Gastrocnemius medialis (tissue), 4 donors: ENCODE measurements at regions not wholly inside any gene's neighbourhood (a gene's known extent, or its start where the extent isn't known, plus 50 kb on each side); places are given as distances from the start of the nearest gene placed in this dataset.

Experiments used
- ATAC-seq, 2 donors: fragments of 150-250 bp; one replicate each; pipeline ENCODE4 v1.9.1; 2016
- DNase-seq, 2 donors: peaks; one replicate each; pipeline ENCODE4 v3.0.0-alpha.2; 2019
- H3K27ac ChIP-seq, 4 donors: fragments of 200-600 bp; sonication (generic); 1 replicate in 1 of 4; 2 replicates in 3 of 4; pipeline ENCODE4 v1.5.1; 2016 to 2018; ENCODE audit warnings: mild to moderate bottlenecking in 2 of 4, moderate library complexity in 1 of 4
- H3K27me3 ChIP-seq, 3 donors: fragments of 200-600 bp; sonication (generic) in 2 of 3; 1 replicate in 1 of 3; 2 replicates in 2 of 3; pipeline versions ENCODE4 v1.5.1 to v1.6.0; 2016 to 2019; ENCODE audit warnings: mild to moderate bottlenecking in 1 of 3, moderate library complexity in 1 of 3
- H3K36me3 ChIP-seq, 2 donors: fragments of 200-600 bp; sonication (generic) in 1 of 2; one replicate each; pipeline ENCODE4 v1.5.1; 2017 to 2018
- H3K4me1 ChIP-seq, 2 donors: fragments of 200-600 bp; sonication (generic) in 1 of 2; one replicate each; pipeline ENCODE4 v1.5.1; 2016 to 2017; ENCODE audit warnings: mild to moderate bottlenecking in 2 of 2
- H3K4me3 ChIP-seq, 4 donors: fragments of 200-600 bp; sonication (generic) in 3 of 4; 1 replicate in 1 of 4; 2 replicates in 3 of 4; pipeline ENCODE4 v1.5.1; 2016 to 2019; ENCODE audit warnings: mild to moderate bottlenecking in 2 of 4
- H3K9me3 ChIP-seq, 3 donors: fragments of 200-600 bp; sonication (generic) in 2 of 3; 1 replicate in 1 of 3; 2 replicates in 2 of 3; pipeline ENCODE4 v1.5.1; 2016 to 2019
- CTCF ChIP-seq, 5 experiments: fragments of 450-650 bp in 3 of 5; fragments of 200-600 bp in 2 of 5; sonication (generic) in 2 of 5; IDR thresholded peaks in 4 of 5; conservative IDR thresholded peaks in 1 of 5; 1 replicate in 4 of 5; 2 replicates in 1 of 5; pipeline ENCODE4 v1.5.1; 2016 to 2019; ENCODE audit warnings: antibody characterized with exemption in 5 of 5, mild to moderate bottlenecking in 3 of 5, moderate library complexity in 3 of 5
- POLR2A ChIP-seq, 2 donors: fragments of 450-650 bp; IDR thresholded peaks; one replicate each; pipeline ENCODE4 v1.6.1; 2017; ENCODE audit warnings: antibody characterized with exemption in 2 of 2, mild to moderate bottlenecking in 2 of 2, moderate library complexity in 2 of 2
- in situ Hi-C, 4 donors: fragments of 200-750 bp; cut with MboI; loops; one replicate each; pipeline versions ENCODE4 v1.15.0 to v1.8.0; 2017; ENCODE audit warnings: low sequenced_read_pairs in 4 of 4
- intact Hi-C: fragments of 100-400 bp; cut with DNase I; formaldehyde crosslinking; loops from one replicate; pipeline ENCODE4 v1.15.1; 2023; ENCODE audit warnings: low total_unique reads

GRCh38 chr6:15961635-15962448 lies 167.0 kb upstream of the MYLIP start:
- no peak for TF ChIP-seq CTCF (IDR thresholded peaks at IDR 0.05 in 4 of 5, conservative IDR thresholded peaks at IDR 0.05 in 1 of 5)
- no peak for TF ChIP-seq POLR2A (IDR thresholded peaks at IDR 0.05)
- in situ Hi-C loops (no loop called here), intact Hi-C loops (no loop called here)
- Histone ChIP-seq H3K36me3 (no peaks in the 10 kb centered on the region), H3K4me3 (no peak overlapping the region), H3K27ac (no peak overlapping the region), H3K27me3 (no peaks in the 10 kb centered on the region), H3K4me1 (no peaks in the 10 kb centered on the region), H3K9me3 (no peaks in the 10 kb centered on the region)
- DNase-seq (no peak), ATAC-seq (no peak)

GRCh38 chr6:15960740-15961634 lies 167.9 kb upstream of the MYLIP start:
- intact Hi-C loops (no loop called here), in situ Hi-C loops (no loop called here)
- ATAC-seq (no peak), DNase-seq (no peak)
- no peaks in the 10 kb centered on the region for H3K36me3 ChIP-seq
- TF ChIP-seq POLR2A (IDR thresholded peaks at IDR 0.05) (no peak), CTCF (IDR thresholded peaks at IDR 0.05 in 4 of 5, conservative IDR thresholded peaks at IDR 0.05 in 1 of 5) (no peak)
- no peaks in the 10 kb centered on the region for H3K9me3 ChIP-seq
- no peaks in the 10 kb centered on the region for H3K27me3 ChIP-seq
- H3K4me3 ChIP-seq, result no peak overlapping the region
- H3K27ac ChIP-seq, result no peak overlapping the region
- H3K4me1 ChIP-seq, result peaks cover 0 to 5% of the 10 kb centered on the region in 2 donors

- intact Hi-C loops, result loop anchor here (10.0 kb wide), 1 partner anchor 97 kb away; no protein-coding TSS in a partner anchor
- TF ChIP-seq POLR2A (IDR thresholded peaks at IDR 0.05) (no peak), CTCF (IDR thresholded peaks at IDR 0.05 in 4 of 5, conservative IDR thresholded peaks at IDR 0.05 in 1 of 5) (no peak)
- Histone ChIP-seq H3K4me3 (no peak overlapping the region), H3K27ac (no peak overlapping the region), H3K36me3 (no peaks in the 10 kb centered on the region), H3K9me3 (no peaks in the 10 kb centered on the region), H3K4me1 (peaks cover 3 to 14% of the 10 kb centered on the region in 2 donors), H3K27me3 (no peaks in the 10 kb centered on the region)
- in situ Hi-C loops, result no loop called here
- DNase-seq, result no peak
- ATAC-seq, result no peak
Observed at GRCh38 chr6:15957655-15958169, 171.2 kb upstream of the MYLIP start.

- Histone ChIP-seq H3K27me3 (no peaks in the 10 kb centered on the region), H3K9me3 (no peaks in the 10 kb centered on the region), H3K4me3 (no peak overlapping the region), H3K36me3 (no peaks in the 10 kb centered on the region), H3K27ac (no peak overlapping the region), H3K4me1 (peaks cover 3 to 14% of the 10 kb centered on the region in 2 donors)
- intact Hi-C loops, result loop anchor here (10.0 kb wide), 1 partner anchor 98 kb away; no protein-coding TSS in a partner anchor
- TF ChIP-seq POLR2A (IDR thresholded peaks at IDR 0.05) (no peak), CTCF (IDR thresholded peaks at IDR 0.05 in 4 of 5, conservative IDR thresholded peaks at IDR 0.05 in 1 of 5) (no peak)
- in situ Hi-C loops, result no loop called here
- ATAC-seq, result no peak
- DNase-seq, result no peak
Observed at GRCh38 chr6:15956205-15957106, 172.4 kb upstream of the MYLIP start.
